ENCODE measurements at regions not wholly inside any gene's neighbourhood (a gene's known extent, or its start where the extent isn't known, plus 50 kb on each side); places are given as distances from the start of the nearest gene placed in this dataset.
A peak's percentile ranks its signal among the peaks of the same experiment; 100 is the strongest.

GRCh38 chr11:104564921-104565582 lies 333.2 kb downstream of the CASP12 start:
- WGBS (ENCODE audit: extremely low coverage, insufficient coverage, insufficient read length) = no CpG with 5 or more reads among the region's 35 CpGs
- no peaks in the 10 kb centered on the region for H3K79me1 ChIP-seq (ENCODE audit: low read length)
- H3K4me2 ChIP-seq (ENCODE audit: low read length) = no peak overlapping the region
- H3K4ac ChIP-seq (ENCODE audit: low read depth, low read length) = no peak overlapping the region
- H2BK12ac ChIP-seq (ENCODE audit: low read length) = no peak overlapping the region
- H3K27ac ChIP-seq (ENCODE audit: low read depth, low read length) = no peak overlapping the region
- H3K14ac ChIP-seq (ENCODE audit: low read length) = no peak overlapping the region
- H3K18ac ChIP-seq (ENCODE audit: low read length) = no peak overlapping the region
- no peak overlapping the region for H3K4me3 ChIP-seq (ENCODE audit: low read depth, low read length)
- H3K23ac ChIP-seq (ENCODE audit: low read length) = no peak overlapping the region
- peaks cover 0 to 2% of the 10 kb centered on the region in 2 experiments for H3K4me1 ChIP-seq (ENCODE audit: control insufficient read depth in 1 of 2, insufficient read depth in 2 of 2, low read length in 2 of 2)
- no peak overlapping the region for H4K91ac ChIP-seq (ENCODE audit: low read depth, low read length)
- no peak overlapping the region for H2BK120ac ChIP-seq (ENCODE audit: insufficient read depth, low read length, poor library complexity)
- no peaks in the 10 kb centered on the region for H3K36me3 ChIP-seq (ENCODE audit: control insufficient read depth in 1 of 2, insufficient read depth in 2 of 2, low read length in 2 of 2)
- H3K9ac ChIP-seq (ENCODE audit: low read length) = no peak overlapping the region
- H2AK5ac ChIP-seq (ENCODE audit: low read length) = no peak overlapping the region
- no peak overlapping the region for H2BK5ac ChIP-seq (ENCODE audit: low read depth, low read length, poor library complexity)
- no peak overlapping the region for H4K8ac ChIP-seq (ENCODE audit: low read depth, low read length)
- H3K9me3 ChIP-seq (ENCODE audit: insufficient read depth, low read depth, low read length) = peaks cover 4% of the 10 kb centered on the region
- H3K27me3 ChIP-seq (ENCODE audit: insufficient read depth, low read length) = no peaks in the 10 kb centered on the region
- H3K79me2 ChIP-seq (ENCODE audit: control insufficient read depth, insufficient read depth, low read length, poor library complexity) = no peaks in the 10 kb centered on the region
- H2AFZ ChIP-seq (ENCODE audit: insufficient read depth, low read length, poor library complexity) = no peak overlapping the region
- DNase-seq = no peak
- no peak overlapping the region for H4K12ac ChIP-seq (ENCODE audit: low read depth, low read length)

DNA sequence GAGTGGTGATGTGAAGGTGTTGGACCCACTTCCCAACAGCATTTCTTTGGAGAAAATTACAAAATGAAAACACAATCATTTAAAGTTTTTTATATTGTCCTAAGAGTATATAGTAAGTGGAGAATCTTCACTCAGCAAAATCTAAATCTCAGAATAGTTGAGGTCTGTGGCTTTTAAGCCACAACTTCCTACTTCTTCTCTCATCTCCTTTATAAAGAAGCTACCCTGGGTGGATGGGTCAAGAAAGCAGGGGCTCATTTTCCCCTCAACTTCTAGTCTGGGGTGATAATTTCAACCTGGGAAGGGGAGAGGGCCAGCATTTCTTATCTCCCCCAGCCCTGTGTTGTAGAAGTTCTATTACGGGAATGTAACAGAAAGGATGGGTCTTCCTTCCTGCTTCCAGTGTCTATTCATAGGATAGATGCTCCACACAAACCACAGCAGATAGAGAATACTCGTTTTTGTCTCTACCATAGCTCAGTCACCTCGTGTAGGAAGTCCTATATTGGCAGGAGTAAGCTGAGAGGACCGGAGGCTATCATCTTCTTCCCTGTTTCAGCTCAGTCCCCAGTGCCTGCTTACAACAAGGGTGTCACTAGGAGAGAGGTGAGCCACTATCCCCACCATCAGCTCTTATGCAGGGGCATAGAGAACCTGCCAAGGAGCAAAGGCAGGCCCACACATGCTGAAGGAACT lies 341.5 kb downstream of the CASP12 start:
- H3K9me3 ChIP-seq (ENCODE audit: insufficient read depth, low read depth, low read length) = no peaks in the 10 kb centered on the region
- no peaks in the 10 kb centered on the region for H3K36me3 ChIP-seq (ENCODE audit: control insufficient read depth in 1 of 2, insufficient read depth in 2 of 2, low read length in 2 of 2)
- no peaks in the 10 kb centered on the region for H3K27me3 ChIP-seq (ENCODE audit: insufficient read depth, low read length)
- H4K12ac ChIP-seq (ENCODE audit: low read depth, low read length) = no peak overlapping the region
- H3K9ac ChIP-seq (ENCODE audit: low read length) = no peak overlapping the region
- DNase-seq = no peak
- no peak overlapping the region for H3K4me2 ChIP-seq (ENCODE audit: low read length)
- no peak overlapping the region for H3K4ac ChIP-seq (ENCODE audit: low read depth, low read length)
- H2AK5ac ChIP-seq (ENCODE audit: low read length) = no peak overlapping the region
- no peak overlapping the region for H3K14ac ChIP-seq (ENCODE audit: low read length)
- no peak overlapping the region for H2AFZ ChIP-seq (ENCODE audit: insufficient read depth, low read length, poor library complexity)
- H2BK120ac ChIP-seq (ENCODE audit: insufficient read depth, low read length, poor library complexity) = no peak overlapping the region
- H2BK12ac ChIP-seq (ENCODE audit: low read length) = no peak overlapping the region
- H3K4me3 ChIP-seq (ENCODE audit: low read depth, low read length) = no peak overlapping the region
- no peaks in the 10 kb centered on the region for H3K4me1 ChIP-seq (ENCODE audit: control insufficient read depth in 1 of 2, insufficient read depth in 2 of 2, low read length in 2 of 2)
- no peaks in the 10 kb centered on the region for H3K79me2 ChIP-seq (ENCODE audit: control insufficient read depth, insufficient read depth, low read length, poor library complexity)
- H3K79me1 ChIP-seq (ENCODE audit: low read length) = no peaks in the 10 kb centered on the region
- no peak overlapping the region for H4K91ac ChIP-seq (ENCODE audit: low read depth, low read length)
- no peak overlapping the region for H2BK5ac ChIP-seq (ENCODE audit: low read depth, low read length, poor library complexity)
- H3K27ac ChIP-seq (ENCODE audit: low read depth, low read length) = no peak overlapping the region
- no peak overlapping the region for H3K18ac ChIP-seq (ENCODE audit: low read length)
- no peak overlapping the region for H3K23ac ChIP-seq (ENCODE audit: low read length)
- no CpG with 5 or more reads among the region's 4 CpGs for WGBS (ENCODE audit: extremely low coverage, insufficient coverage, insufficient read length)
- H4K8ac ChIP-seq (ENCODE audit: low read depth, low read length) = no peak overlapping the region

GRCh38 chr11:104549019-104549418 lies 349.2 kb downstream of the CASP12 start:
- DNase-seq = peak in 1 of 2 donors; percentile 14
- Histone ChIP-seq H4K12ac (ENCODE audit: low read depth, low read length) (no peak overlapping the region), H2BK12ac (ENCODE audit: low read length) (no peak overlapping the region), H3K9ac (ENCODE audit: low read length) (no peak overlapping the region), H2AK5ac (ENCODE audit: low read length) (no peak overlapping the region), H3K27me3 (ENCODE audit: insufficient read depth, low read length) (no peaks in the 10 kb centered on the region), H3K79me1 (ENCODE audit: low read length) (no peaks in the 10 kb centered on the region), H3K4me3 (ENCODE audit: low read depth, low read length) (no peak overlapping the region), H4K91ac (ENCODE audit: low read depth, low read length) (no peak overlapping the region), H3K9me3 (ENCODE audit: insufficient read depth, low read depth, low read length) (peaks cover 2% of the 10 kb centered on the region), H3K23ac (ENCODE audit: low read length) (no peak overlapping the region), H3K4me1 (ENCODE audit: control insufficient read depth in 1 of 2, insufficient read depth in 2 of 2, low read length in 2 of 2) (no peaks in the 10 kb centered on the region), H3K14ac (ENCODE audit: low read length) (no peak overlapping the region), H3K18ac (ENCODE audit: low read length) (no peak overlapping the region), H2AFZ (ENCODE audit: insufficient read depth, low read length, poor library complexity) (no peak overlapping the region), H3K79me2 (ENCODE audit: control insufficient read depth, insufficient read depth, low read length, poor library complexity) (no peaks in the 10 kb centered on the region), H3K36me3 (ENCODE audit: control insufficient read depth in 1 of 2, insufficient read depth in 2 of 2, low read length in 2 of 2) (no peaks in the 10 kb centered on the region), H3K4me2 (ENCODE audit: low read length) (no peak overlapping the region), H4K8ac (ENCODE audit: low read depth, low read length) (no peak overlapping the region), H3K4ac (ENCODE audit: low read depth, low read length) (no peak overlapping the region), H2BK5ac (ENCODE audit: low read depth, low read length, poor library complexity) (no peak overlapping the region), H2BK120ac (ENCODE audit: insufficient read depth, low read length, poor library complexity) (no peak overlapping the region), H3K27ac (ENCODE audit: low read depth, low read length) (no peak overlapping the region)
- WGBS (ENCODE audit: extremely low coverage, insufficient coverage, insufficient read length) = no CpG with 5 or more reads among the region's 1 CpG

- Histone ChIP-seq H4K8ac (ENCODE audit: low read depth, low read length) (no peak overlapping the region), H3K23ac (ENCODE audit: low read length) (no peak overlapping the region), H3K9ac (ENCODE audit: low read length) (no peak overlapping the region), H2AK5ac (ENCODE audit: low read length) (no peak overlapping the region), H2BK5ac (ENCODE audit: low read depth, low read length, poor library complexity) (no peak overlapping the region), H3K4ac (ENCODE audit: low read depth, low read length) (no peak overlapping the region), H3K4me2 (ENCODE audit: low read length) (no peak overlapping the region), H3K79me2 (ENCODE audit: control insufficient read depth, insufficient read depth, low read length, poor library complexity) (no peaks in the 10 kb centered on the region), H2BK12ac (ENCODE audit: low read length) (no peak overlapping the region), H4K91ac (ENCODE audit: low read depth, low read length) (no peak overlapping the region), H3K27me3 (ENCODE audit: insufficient read depth, low read length) (no peaks in the 10 kb centered on the region), H2BK120ac (ENCODE audit: insufficient read depth, low read length, poor library complexity) (no peak overlapping the region), H4K12ac (ENCODE audit: low read depth, low read length) (no peak overlapping the region), H3K4me1 (ENCODE audit: control insufficient read depth in 1 of 2, insufficient read depth in 2 of 2, low read length in 2 of 2) (no peaks in the 10 kb centered on the region), H3K36me3 (ENCODE audit: control insufficient read depth in 1 of 2, insufficient read depth in 2 of 2, low read length in 2 of 2) (no peaks in the 10 kb centered on the region), H3K79me1 (ENCODE audit: low read length) (no peaks in the 10 kb centered on the region), H3K4me3 (ENCODE audit: low read depth, low read length) (no peak overlapping the region), H3K27ac (ENCODE audit: low read depth, low read length) (no peak overlapping the region), H3K9me3 (ENCODE audit: insufficient read depth, low read depth, low read length) (peaks cover 2% of the 10 kb centered on the region), H3K18ac (ENCODE audit: low read length) (no peak overlapping the region), H3K14ac (ENCODE audit: low read length) (no peak overlapping the region), H2AFZ (ENCODE audit: insufficient read depth, low read length, poor library complexity) (no peak overlapping the region)
- WGBS (ENCODE audit: extremely low coverage, insufficient coverage, insufficient read length) = no CpG with 5 or more reads among the region's 3 CpGs
- peak; percentile 54 to 70 for DNase-seq
Observed at GRCh38 chr11:104547996-104548661, 350.1 kb downstream of the CASP12 start.

All from trophoblast cell (in vitro differentiated cells and primary cell).